ENCODE measurements at regions not wholly inside any gene's neighbourhood (a gene's known extent, or its start where the extent isn't known, plus 50 kb on each side); places are given as distances from the start of the nearest gene placed in this dataset.

- Histone ChIP-seq H3K9ac (replicated peaks; ENCODE audit: extremely low read depth, insufficient read depth, low read length) (no peak overlapping the region), H4K20me1 (replicated peaks; ENCODE audit: control insufficient read depth, extremely low read depth, insufficient read depth, low read length) (no peaks in the 10 kb centered on the region), H2AFZ (ENCODE audit: low read depth, low read length) (no peak overlapping the region), H3K79me2 (ENCODE audit: control insufficient read depth, insufficient read depth, low read length) (no peaks in the 10 kb centered on the region), H3K4me2 (ENCODE audit: insufficient read depth, low read length) (no peak overlapping the region), H3K27ac (ENCODE audit: insufficient read depth, low read depth, low read length) (no peak overlapping the region), H3K36me3 (ENCODE audit: control insufficient read depth in 2 of 2, extremely low read depth in 1 of 2, insufficient read depth in 2 of 2, low read length in 2 of 2) (no peaks in the 10 kb centered on the region), H3K9me1 (replicated peaks; ENCODE audit: control insufficient read depth, extremely low read depth, insufficient read depth, low read length) (no peaks in the 10 kb centered on the region), H3K4me3 (replicated peaks in 1 of 3; ENCODE audit: insufficient read depth in 1 of 3, low read depth in 1 of 3, low read length in 3 of 3) (no peak overlapping the region), H3K4me1 (ENCODE audit: control insufficient read depth, extremely low read depth, insufficient read depth, low read length) (no peaks in the 10 kb centered on the region), H3K9me3 (replicated peaks; ENCODE audit: control insufficient read depth, insufficient read depth, low read length) (no peaks in the 10 kb centered on the region), H3K27me3 (ENCODE audit: control insufficient read depth in 2 of 2, insufficient read depth in 2 of 2, low read length in 2 of 2) (no peaks in the 10 kb centered on the region)
- no TSS peak for BruUV-seq (replicated peaks)
- intact Hi-C loops (cut with micrococcal nuclease), result no loop called here
- DNase-seq (ENCODE audit: low read depth, low spot score) (no peak), FAIRE-seq (no peak)
- dilution Hi-C loops (cut with MboI; ENCODE audit: extremely low pct_ligation_motif_present, low sequenced_read_pairs), result no loop called here
- CTCF ChIA-PET, result interaction anchor here (1.1 kb wide), 1 partner anchor 13 kb away, joined by 5 read pairs; no protein-coding TSS in a partner anchor
- POLR2A ChIA-PET, result no interaction called here
- TF ChIP-seq JUN (IDR thresholded peaks at IDR 0.05; ENCODE audit: borderline replicate concordance, insufficient read depth, insufficient read length, low read depth) (no peak), POLR2A (IDR thresholded peaks at IDR 0.05; ENCODE audit: low read depth, low read length) (no peak), MAX (IDR thresholded peaks at IDR 0.05; ENCODE audit: insufficient read depth, insufficient read length) (no peak), MYC (IDR thresholded peaks at IDR 0.05; ENCODE audit: low read depth, low read length) (no peak), EZH2 (IDR thresholded peaks at IDR 0.05; ENCODE audit: borderline replicate concordance, low read depth, low read length, severe bottlenecking) (no peak), FOS (IDR thresholded peaks at IDR 0.05; ENCODE audit: borderline replicate concordance, insufficient read depth, low read length) (no peak), GATA2 (IDR thresholded peaks at IDR 0.05; ENCODE audit: insufficient read depth, insufficient read length, low read depth, low read length) (no peak), POLR2AphosphoS5 (IDR thresholded peaks at IDR 0.05; ENCODE audit: insufficient read depth, low read depth, low read length) (no peak)
- TF ChIP-seq, protein P1, sequence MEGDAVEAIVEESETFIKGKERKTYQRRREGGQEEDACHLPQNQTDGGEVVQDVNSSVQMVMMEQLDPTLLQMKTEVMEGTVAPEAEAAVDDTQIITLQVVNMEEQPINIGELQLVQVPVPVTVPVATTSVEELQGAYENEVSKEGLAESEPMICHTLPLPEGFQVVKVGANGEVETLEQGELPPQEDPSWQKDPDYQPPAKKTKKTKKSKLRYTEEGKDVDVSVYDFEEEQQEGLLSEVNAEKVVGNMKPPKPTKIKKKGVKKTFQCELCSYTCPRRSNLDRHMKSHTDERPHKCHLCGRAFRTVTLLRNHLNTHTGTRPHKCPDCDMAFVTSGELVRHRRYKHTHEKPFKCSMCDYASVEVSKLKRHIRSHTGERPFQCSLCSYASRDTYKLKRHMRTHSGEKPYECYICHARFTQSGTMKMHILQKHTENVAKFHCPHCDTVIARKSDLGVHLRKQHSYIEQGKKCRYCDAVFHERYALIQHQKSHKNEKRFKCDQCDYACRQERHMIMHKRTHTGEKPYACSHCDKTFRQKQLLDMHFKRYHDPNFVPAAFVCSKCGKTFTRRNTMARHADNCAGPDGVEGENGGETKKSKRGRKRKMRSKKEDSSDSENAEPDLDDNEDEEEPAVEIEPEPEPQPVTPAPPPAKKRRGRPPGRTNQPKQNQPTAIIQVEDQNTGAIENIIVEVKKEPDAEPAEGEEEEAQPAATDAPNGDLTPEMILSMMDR (IDR thresholded peaks at IDR 0.05; ENCODE audit: extremely low read depth in 1 of 2, insufficient read depth in 1 of 2, low read depth in 1 of 2, low read length in 2 of 2), result no peak
These were observed 99.3 kb upstream of the PROKR2 start for GRCh38 chr20:5416086-5416485.
